ENCODE measurements at regions not wholly inside any gene's neighbourhood (a gene's known extent, or its start where the extent isn't known, plus 50 kb on each side); places are given as distances from the start of the nearest gene placed in this dataset.

GRCh38 chr13:37495046-37495445 lies 103.5 kb downstream of the POSTN start:
- Histone ChIP-seq H3K36me3 (replicated peaks) (no peaks in the 10 kb centered on the region), H3K27me3 (replicated peaks) (no peaks in the 10 kb centered on the region), H3K4me3 (ENCODE audit: low read depth, low read length) (no peak overlapping the region), H3K27ac (no peak overlapping the region)
- in situ Hi-C loops (cut with HindIII; ENCODE audit: low pct_ligation_motif_present, low sequenced_read_pairs), result no loop called here
- DNase-seq, result peak; percentile 22
- no peak for TF ChIP-seq CTCF (IDR thresholded peaks at IDR 0.05; ENCODE audit: low read depth, low read length, missing control alignments)

- H3K27me3 ChIP-seq (replicated peaks), result no peaks in the 10 kb centered on the region
- no peak overlapping the region for H3K4me3 ChIP-seq (ENCODE audit: low read depth, low read length)
- H3K36me3 ChIP-seq (replicated peaks), result no peaks in the 10 kb centered on the region
- no peak for DNase-seq
- peak overlapping the region; percentile 79 for H3K27ac ChIP-seq
- TF ChIP-seq CTCF (IDR thresholded peaks at IDR 0.05; ENCODE audit: low read depth, low read length, missing control alignments), result no peak
- in situ Hi-C loops (cut with HindIII; ENCODE audit: low pct_ligation_motif_present, low sequenced_read_pairs), result no loop called here
Measured at GRCh38 chr13:37493775-37494174, 104.8 kb downstream of the POSTN start.

- DNase-seq, result peak; percentile 94
- H3K4me3 ChIP-seq (ENCODE audit: low read depth, low read length), result no peak overlapping the region
- peak overlapping the region; percentile 79 for H3K27ac ChIP-seq
- TF ChIP-seq CTCF (IDR thresholded peaks at IDR 0.05; ENCODE audit: low read depth, low read length, missing control alignments), result no peak
- H3K27me3 ChIP-seq (replicated peaks), result no peaks in the 10 kb centered on the region
- no peaks in the 10 kb centered on the region for H3K36me3 ChIP-seq (replicated peaks)
- in situ Hi-C loops (cut with HindIII; ENCODE audit: low pct_ligation_motif_present, low sequenced_read_pairs), result no loop called here
Measured at GRCh38 chr13:37492741-37493514, 105.6 kb downstream of the POSTN start.

- no peak for DNase-seq
- Histone ChIP-seq H3K27ac (peak overlapping the region; percentile 79), H3K36me3 (replicated peaks) (no peaks in the 10 kb centered on the region), H3K4me3 (ENCODE audit: low read depth, low read length) (no peak overlapping the region), H3K27me3 (replicated peaks) (no peaks in the 10 kb centered on the region)
- TF ChIP-seq CTCF (IDR thresholded peaks at IDR 0.05; ENCODE audit: low read depth, low read length, missing control alignments), result no peak
- in situ Hi-C loops (cut with HindIII; ENCODE audit: low pct_ligation_motif_present, low sequenced_read_pairs), result no loop called here
Measured at GRCh38 chr13:37492075-37492474, 106.5 kb downstream of the POSTN start.

GRCh38 chr13:37491661-37492060 lies 106.9 kb downstream of the POSTN start:
- peak overlapping the region; percentile 79 for H3K27ac ChIP-seq
- no peak for TF ChIP-seq CTCF (IDR thresholded peaks at IDR 0.05; ENCODE audit: low read depth, low read length, missing control alignments)
- H3K27me3 ChIP-seq (replicated peaks), result no peaks in the 10 kb centered on the region
- in situ Hi-C loops (cut with HindIII; ENCODE audit: low pct_ligation_motif_present, low sequenced_read_pairs), result no loop called here
- no peak overlapping the region for H3K4me3 ChIP-seq (ENCODE audit: low read depth, low read length)
- DNase-seq, result no peak
- H3K36me3 ChIP-seq (replicated peaks), result no peaks in the 10 kb centered on the region

All from brain microvascular endothelial cell (primary cell).